ENCODE measurements at regions not wholly inside any gene's neighbourhood (a gene's known extent, or its start where the extent isn't known, plus 50 kb on each side); places are given as distances from the start of the nearest gene placed in this dataset.

- no peaks in the 10 kb centered on the region for H4K20me1 ChIP-seq (ENCODE audit: insufficient read depth, low read length)
- intact Hi-C loops (cut with micrococcal nuclease): loop anchor here (10.0 kb wide), 2 partner anchors 248 to 258 kb away; partner anchors contain the start of gene MYLIP (in 1 of the 2)
- DNase-seq: peak; percentile 81 to 93 (median 93)
- 17% methylated on average over 3 of the region's 3 CpGs for WGBS (ENCODE audit: insufficient coverage)
- no peaks in the 10 kb centered on the region for H3K9me3 ChIP-seq (replicated peaks in 1 of 2; ENCODE audit: control insufficient read depth in 1 of 2, insufficient read depth in 1 of 2, low read length in 2 of 2)
- Mint-ChIP-seq H3K27ac (peak overlapping the region; percentile 78 to 97 (median 95)), H3K9me3 (peaks cover 0 to 2% (median 0%) of the 10 kb centered on the region in 7 donors), H3K27me3 (ENCODE audit: low read depth in 3 of 3) (peaks cover 0 to 1% (median 0%) of the 10 kb centered on the region in 3 donors), H3K4me3 (peak overlapping the region in 1 of 2 donors; percentile 26), H3K4me1 (peaks cover 74% of the 10 kb centered on the region), H3K36me3 (no peaks in the 10 kb centered on the region)
- H3K27ac ChIP-seq (ENCODE audit: low read depth in 1 of 2, low read length in 2 of 2): peak overlapping the region in 1 of 2 donors; percentile 72
- TF ChIP-seq, protein P1, sequence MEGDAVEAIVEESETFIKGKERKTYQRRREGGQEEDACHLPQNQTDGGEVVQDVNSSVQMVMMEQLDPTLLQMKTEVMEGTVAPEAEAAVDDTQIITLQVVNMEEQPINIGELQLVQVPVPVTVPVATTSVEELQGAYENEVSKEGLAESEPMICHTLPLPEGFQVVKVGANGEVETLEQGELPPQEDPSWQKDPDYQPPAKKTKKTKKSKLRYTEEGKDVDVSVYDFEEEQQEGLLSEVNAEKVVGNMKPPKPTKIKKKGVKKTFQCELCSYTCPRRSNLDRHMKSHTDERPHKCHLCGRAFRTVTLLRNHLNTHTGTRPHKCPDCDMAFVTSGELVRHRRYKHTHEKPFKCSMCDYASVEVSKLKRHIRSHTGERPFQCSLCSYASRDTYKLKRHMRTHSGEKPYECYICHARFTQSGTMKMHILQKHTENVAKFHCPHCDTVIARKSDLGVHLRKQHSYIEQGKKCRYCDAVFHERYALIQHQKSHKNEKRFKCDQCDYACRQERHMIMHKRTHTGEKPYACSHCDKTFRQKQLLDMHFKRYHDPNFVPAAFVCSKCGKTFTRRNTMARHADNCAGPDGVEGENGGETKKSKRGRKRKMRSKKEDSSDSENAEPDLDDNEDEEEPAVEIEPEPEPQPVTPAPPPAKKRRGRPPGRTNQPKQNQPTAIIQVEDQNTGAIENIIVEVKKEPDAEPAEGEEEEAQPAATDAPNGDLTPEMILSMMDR (IDR thresholded peaks at IDR 0.05): no peak
- no peaks in the 10 kb centered on the region for H3K27me3 ChIP-seq (ENCODE audit: control insufficient read depth in 2 of 2, insufficient read depth in 2 of 2, low read length in 2 of 2)
- no peak overlapping the region for H3K9ac ChIP-seq (ENCODE audit: insufficient read depth, low read length, poor library complexity, severe bottlenecking)
- peak overlapping the region; percentile 4 for H3K4me2 ChIP-seq (replicated peaks; ENCODE audit: extremely low read depth, low read length, poor library complexity, severe bottlenecking)
- no peak overlapping the region for H2AFZ ChIP-seq (ENCODE audit: insufficient read depth, low read depth, low read length, poor library complexity, severe bottlenecking)
- H3K4me3 ChIP-seq (replicated peaks in 1 of 3; ENCODE audit: low read depth in 2 of 3, low read length in 3 of 3): no peak overlapping the region
- peaks cover 71 to 74% of the 10 kb centered on the region in 2 donors for H3K4me1 ChIP-seq (ENCODE audit: control insufficient read depth in 1 of 2, insufficient read depth in 2 of 2, low read length in 2 of 2)
- H3K79me2 ChIP-seq (ENCODE audit: insufficient read depth, low read length): no peaks in the 10 kb centered on the region
- H3K36me3 ChIP-seq (replicated peaks in 1 of 2; ENCODE audit: control insufficient read depth in 1 of 2, insufficient read depth in 2 of 2, low read length in 2 of 2): no peaks in the 10 kb centered on the region
These were observed 213.6 kb upstream of the DTNBP1 start for GRCh38 chr6:15876406-15876805.

- peaks cover 0 to 1% (median 0%) of the 10 kb centered on the region in 3 donors for H3K27me3 Mint-ChIP-seq (ENCODE audit: low read depth in 3 of 3)
- no peaks in the 10 kb centered on the region for H3K27me3 ChIP-seq (ENCODE audit: control insufficient read depth in 2 of 2, insufficient read depth in 2 of 2, low read length in 2 of 2)
- H4K20me1 ChIP-seq (ENCODE audit: insufficient read depth, low read length): no peaks in the 10 kb centered on the region
- H3K9me3 ChIP-seq (replicated peaks in 1 of 2; ENCODE audit: control insufficient read depth in 1 of 2, insufficient read depth in 1 of 2, low read length in 2 of 2): no peaks in the 10 kb centered on the region
- H3K4me3 ChIP-seq (replicated peaks in 1 of 3; ENCODE audit: low read depth in 2 of 3, low read length in 3 of 3): no peak overlapping the region
- H3K4me1 Mint-ChIP-seq: peaks cover 74% of the 10 kb centered on the region
- no peak overlapping the region for H3K4me3 Mint-ChIP-seq
- H3K27ac ChIP-seq (ENCODE audit: low read depth in 1 of 2, low read length in 2 of 2): peak overlapping the region in 1 of 2 donors; percentile 72
- intact Hi-C loops (cut with micrococcal nuclease): loop anchor here (10.0 kb wide), 2 partner anchors 249 to 259 kb away; partner anchors contain the start of gene MYLIP (in 1 of the 2)
- H3K4me1 ChIP-seq (ENCODE audit: control insufficient read depth in 1 of 2, insufficient read depth in 2 of 2, low read length in 2 of 2): peaks cover 71 to 74% of the 10 kb centered on the region in 2 donors
- no peaks in the 10 kb centered on the region for H3K36me3 Mint-ChIP-seq
- H3K9me3 Mint-ChIP-seq: no peaks in the 10 kb centered on the region
- H2AFZ ChIP-seq (ENCODE audit: insufficient read depth, low read depth, low read length, poor library complexity, severe bottlenecking): no peak overlapping the region
- DNase-seq: peak in 2 of 3 donors; percentile 59 to 66
- TF ChIP-seq, protein P1 (IDR thresholded peaks at IDR 0.05): no peak
- H3K4me2 ChIP-seq (replicated peaks; ENCODE audit: extremely low read depth, low read length, poor library complexity, severe bottlenecking): peak overlapping the region; percentile 4
- no CpG with 5 or more reads among the region's 1 CpG for WGBS (ENCODE audit: insufficient coverage)
- H3K36me3 ChIP-seq (replicated peaks in 1 of 2; ENCODE audit: control insufficient read depth in 1 of 2, insufficient read depth in 2 of 2, low read length in 2 of 2): no peaks in the 10 kb centered on the region
- H3K27ac Mint-ChIP-seq: peak overlapping the region; percentile 78 to 97 (median 95)
- no peaks in the 10 kb centered on the region for H3K79me2 ChIP-seq (ENCODE audit: insufficient read depth, low read length)
- H3K9ac ChIP-seq (ENCODE audit: insufficient read depth, low read length, poor library complexity, severe bottlenecking): no peak overlapping the region
These were observed 213.0 kb upstream of the DTNBP1 start for GRCh38 chr6:15875797-15876196.

All from CD14-positive monocyte (primary cell).